Natural killer cell (primary cell): ENCODE measurements at regions not wholly inside any gene's neighbourhood (a gene's known extent, or its start where the extent isn't known, plus 50 kb on each side); places are given as distances from the start of the nearest gene placed in this dataset.

ENCODE experiments used
- ATAC-seq, 3 donors: fragments of 150-1000 bp in 2 of 3; fragments of 200-7000 bp in 1 of 3; cut with Tn5 transposase; 1 replicate in 1 of 3; 2 replicates in 2 of 3; pipeline ENCODE4 v1.10.0; 2021; ENCODE audit warnings: mild to moderate bottlenecking in 2 of 3, moderate library complexity in 2 of 3
- DNase-seq, 2 donors: peaks; one replicate each; pipeline versions ENCODE4 v3.0.0 to v3.0.0-alpha.2; 2013 to 2021; ENCODE audit warnings: mixed read lengths in 1 of 2
- H3K27ac ChIP-seq: one replicate; pipeline ENCODE4 v1.5.1; 2013; ENCODE audit warnings: mild to moderate bottlenecking, low read length
- H3K27me3 ChIP-seq: one replicate; pipeline ENCODE4 v1.6.1; 2013; ENCODE audit warnings: low read length; ENCODE audit not compliant: control insufficient read depth, insufficient read depth
- H3K36me3 ChIP-seq: one replicate; pipeline ENCODE4 v1.6.1; 2013; ENCODE audit warnings: low read length; ENCODE audit not compliant: control insufficient read depth, insufficient read depth
- H3K4me1 ChIP-seq: one replicate; pipeline ENCODE4 v1.6.1; 2013; ENCODE audit warnings: low read length; ENCODE audit not compliant: control insufficient read depth, insufficient read depth
- H3K4me3 ChIP-seq: one replicate; pipeline ENCODE4 v1.5.1; 2013; ENCODE audit warnings: low read length
- H3K9me3 ChIP-seq: one replicate; pipeline ENCODE4 v1.6.1; 2013; ENCODE audit warnings: low read length; ENCODE audit not compliant: control insufficient read depth, insufficient read depth
- H3K27ac Mint-ChIP-seq, 2 donors: one replicate each; pipeline ENCODE4 v1.8.0; 2022; ENCODE audit warnings: mild to moderate bottlenecking in 2 of 2, mixed read lengths in 2 of 2, moderate library complexity in 1 of 2
- H3K27me3 Mint-ChIP-seq, 2 donors: one replicate each; pipeline ENCODE4 v1.8.0; 2022; ENCODE audit warnings: low read depth in 2 of 2, mixed read lengths in 2 of 2
- H3K36me3 Mint-ChIP-seq: one replicate; pipeline ENCODE4 v1.8.0; 2022; ENCODE audit warnings: mixed read lengths
- H3K4me1 Mint-ChIP-seq, 2 donors: one replicate each; pipeline ENCODE4 v1.8.0; 2022; ENCODE audit warnings: mixed read lengths in 2 of 2
- H3K4me3 Mint-ChIP-seq: one replicate; pipeline ENCODE4 v1.8.0; 2022; ENCODE audit warnings: mild to moderate bottlenecking, moderate library complexity, mixed read lengths
- H3K9me3 Mint-ChIP-seq, 2 donors: one replicate each; pipeline ENCODE4 v1.8.0; 2022; ENCODE audit warnings: mixed read lengths in 2 of 2
- WGBS: methylation state at CpG from one replicate; pipeline ENCODE4 v1.1.7; 2013; ENCODE audit warnings: missing lambda C conversion rate; ENCODE audit not compliant: insufficient coverage; 5-methylcytosine and 5-hydroxymethylcytosine counted together
- intact Hi-C: fragments of 100-400 bp; cut with micrococcal nuclease; formaldehyde crosslinking; loops from one replicate; pipeline ENCODE4 v1.14.2; 2022
- TF ChIP-seq, protein P1 (sequence below): fragments of 200-600 bp; IDR thresholded peaks from one replicate; pipeline ENCODE4 v1.8.0; 2022; ENCODE audit warnings: antibody characterized with exemption

DNA sequence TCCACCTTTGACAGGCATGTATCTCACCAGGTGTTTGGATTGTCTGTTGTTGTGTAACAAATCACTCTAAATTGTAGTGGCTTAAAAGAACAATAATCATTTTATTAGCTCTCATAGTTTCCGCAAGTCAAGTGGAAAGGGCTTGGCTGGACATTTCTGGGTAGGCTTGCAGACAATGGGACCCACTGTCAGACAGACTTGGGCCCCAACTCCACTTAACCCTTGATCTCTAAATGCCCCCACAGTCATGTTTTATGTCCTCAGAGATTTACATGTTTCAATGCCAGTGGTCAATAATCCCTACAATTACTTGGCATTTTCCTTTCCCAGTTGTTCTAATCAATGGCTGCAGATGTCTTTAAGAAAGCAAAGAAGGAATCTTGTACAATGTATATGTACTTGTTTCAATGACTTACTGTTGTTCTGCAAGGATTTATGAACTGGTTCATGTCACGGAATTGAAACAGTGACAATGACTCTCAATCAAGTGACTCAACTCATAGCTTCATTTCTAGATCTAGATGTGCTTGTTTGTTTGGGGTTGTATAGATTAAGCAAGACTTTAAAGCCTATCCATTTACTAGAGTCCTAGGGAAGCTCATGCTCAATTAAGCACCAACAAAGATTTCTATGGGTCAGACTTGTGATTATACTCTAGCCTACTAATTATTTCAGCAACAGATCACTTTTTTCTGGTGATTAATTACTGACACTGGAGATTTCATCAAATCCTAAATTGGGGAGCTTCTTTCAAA lies 510.1 kb upstream of the NBEA start:
- H3K4me3 Mint-ChIP-seq = no peak overlapping the region
- TF ChIP-seq, protein P1, sequence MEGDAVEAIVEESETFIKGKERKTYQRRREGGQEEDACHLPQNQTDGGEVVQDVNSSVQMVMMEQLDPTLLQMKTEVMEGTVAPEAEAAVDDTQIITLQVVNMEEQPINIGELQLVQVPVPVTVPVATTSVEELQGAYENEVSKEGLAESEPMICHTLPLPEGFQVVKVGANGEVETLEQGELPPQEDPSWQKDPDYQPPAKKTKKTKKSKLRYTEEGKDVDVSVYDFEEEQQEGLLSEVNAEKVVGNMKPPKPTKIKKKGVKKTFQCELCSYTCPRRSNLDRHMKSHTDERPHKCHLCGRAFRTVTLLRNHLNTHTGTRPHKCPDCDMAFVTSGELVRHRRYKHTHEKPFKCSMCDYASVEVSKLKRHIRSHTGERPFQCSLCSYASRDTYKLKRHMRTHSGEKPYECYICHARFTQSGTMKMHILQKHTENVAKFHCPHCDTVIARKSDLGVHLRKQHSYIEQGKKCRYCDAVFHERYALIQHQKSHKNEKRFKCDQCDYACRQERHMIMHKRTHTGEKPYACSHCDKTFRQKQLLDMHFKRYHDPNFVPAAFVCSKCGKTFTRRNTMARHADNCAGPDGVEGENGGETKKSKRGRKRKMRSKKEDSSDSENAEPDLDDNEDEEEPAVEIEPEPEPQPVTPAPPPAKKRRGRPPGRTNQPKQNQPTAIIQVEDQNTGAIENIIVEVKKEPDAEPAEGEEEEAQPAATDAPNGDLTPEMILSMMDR = no peak
- no peak overlapping the region for H3K27ac Mint-ChIP-seq
- H3K9me3 ChIP-seq = no peaks in the 10 kb centered on the region
- H3K4me1 ChIP-seq = no peaks in the 10 kb centered on the region
- intact Hi-C loops = no loop called here
- H3K9me3 Mint-ChIP-seq = peaks cover 0 to 9% of the 10 kb centered on the region in 2 donors
- H3K4me3 ChIP-seq = no peak overlapping the region
- WGBS = 84% methylated on average over 2 of the region's 2 CpGs
- ATAC-seq (no peak), DNase-seq (no peak)
- no peaks in the 10 kb centered on the region for H3K27me3 ChIP-seq
- no peaks in the 10 kb centered on the region for H3K27me3 Mint-ChIP-seq
- H3K36me3 Mint-ChIP-seq = no peaks in the 10 kb centered on the region
- H3K4me1 Mint-ChIP-seq = no peaks in the 10 kb centered on the region
- no peaks in the 10 kb centered on the region for H3K36me3 ChIP-seq
- no peak overlapping the region for H3K27ac ChIP-seq

DNA sequence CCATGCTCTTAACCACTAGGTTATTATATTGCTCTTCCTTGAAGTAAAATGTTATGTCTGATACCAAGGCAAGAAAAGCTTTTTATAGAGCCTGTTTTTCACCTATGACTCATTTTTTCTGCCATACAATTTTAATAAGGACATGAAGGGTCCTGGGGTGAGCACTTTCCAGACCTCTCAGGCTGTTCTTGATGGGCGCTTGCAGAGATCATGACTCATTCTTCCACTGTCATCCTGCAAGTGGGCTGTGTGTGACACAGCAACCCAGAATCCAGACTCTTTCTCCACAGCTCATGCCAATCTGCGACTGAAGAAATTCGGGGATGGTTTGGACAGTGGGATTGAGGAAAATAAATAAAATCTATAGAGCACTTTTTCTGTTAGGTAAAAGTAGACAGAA lies 506.7 kb upstream of the NBEA start:
- no peaks in the 10 kb centered on the region for H3K27me3 Mint-ChIP-seq
- no peaks in the 10 kb centered on the region for H3K4me1 Mint-ChIP-seq
- no peaks in the 10 kb centered on the region for H3K36me3 Mint-ChIP-seq
- intact Hi-C loops = no loop called here
- ATAC-seq (no peak), DNase-seq (no peak)
- Histone ChIP-seq H3K36me3 (no peaks in the 10 kb centered on the region), H3K9me3 (peaks cover 3% of the 10 kb centered on the region), H3K27ac (no peak overlapping the region), H3K4me1 (no peaks in the 10 kb centered on the region), H3K4me3 (no peak overlapping the region), H3K27me3 (no peaks in the 10 kb centered on the region)
- 82% methylated on average over 1 of the region's 3 CpGs for WGBS
- peaks cover 0 to 10% of the 10 kb centered on the region in 2 donors for H3K9me3 Mint-ChIP-seq
- no peak overlapping the region for H3K27ac Mint-ChIP-seq
- no peak overlapping the region for H3K4me3 Mint-ChIP-seq
- TF ChIP-seq, protein P1 = no peak

DNA sequence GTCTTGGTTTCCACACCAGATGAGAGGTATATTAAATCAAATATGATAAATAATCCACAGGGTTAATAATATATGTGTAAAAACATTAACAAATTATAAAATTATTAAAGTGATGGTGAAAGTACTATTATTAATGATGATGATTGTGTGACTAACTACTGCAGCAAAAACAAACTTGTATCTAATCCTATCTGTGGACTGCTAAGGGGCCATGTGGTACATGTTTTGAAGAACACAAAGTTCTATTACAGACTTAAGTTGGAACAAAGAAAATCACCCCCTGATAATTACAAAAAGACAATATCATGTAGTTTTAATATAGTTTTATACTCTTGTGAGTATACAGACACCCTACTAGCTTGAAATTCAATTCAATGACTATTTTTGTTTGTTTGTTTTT lies 504.2 kb upstream of the NBEA start:
- intact Hi-C loops = no loop called here
- H3K27me3 ChIP-seq = no peaks in the 10 kb centered on the region
- Mint-ChIP-seq H3K9me3 (peaks cover 7 to 11% of the 10 kb centered on the region in 2 donors), H3K36me3 (no peaks in the 10 kb centered on the region), H3K4me1 (no peaks in the 10 kb centered on the region), H3K4me3 (no peak overlapping the region), H3K27ac (no peak overlapping the region), H3K27me3 (no peaks in the 10 kb centered on the region)
- H3K4me3 ChIP-seq = no peak overlapping the region
- TF ChIP-seq, protein P1 = no peak
- ATAC-seq = no peak
- no peaks in the 10 kb centered on the region for H3K36me3 ChIP-seq
- no peak overlapping the region for H3K27ac ChIP-seq
- no peak for DNase-seq
- no peaks in the 10 kb centered on the region for H3K4me1 ChIP-seq
- H3K9me3 ChIP-seq = peaks cover 3% of the 10 kb centered on the region

DNA sequence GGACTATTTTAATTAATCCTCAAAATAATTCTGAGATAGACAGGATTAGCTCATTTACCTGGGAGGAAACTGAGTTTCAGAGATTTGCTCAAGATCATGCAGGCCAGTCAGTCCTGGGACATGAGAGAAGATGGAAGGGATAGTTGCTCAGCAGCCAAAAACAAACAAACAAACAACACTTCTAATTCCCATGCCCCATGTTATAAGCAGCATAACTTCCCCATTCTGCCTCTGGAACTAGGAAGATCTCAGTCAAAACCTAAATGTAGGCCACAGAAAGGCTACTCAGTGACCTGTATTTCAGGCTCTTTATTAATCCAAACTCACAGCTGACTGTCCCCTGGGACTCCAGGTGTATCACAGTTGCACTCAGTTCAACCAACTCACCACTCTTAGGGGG lies 489.2 kb upstream of the NBEA start:
- H3K36me3 Mint-ChIP-seq = no peaks in the 10 kb centered on the region
- no peak overlapping the region for H3K27ac ChIP-seq
- ATAC-seq = no peak
- intact Hi-C loops = no loop called here
- H3K4me3 ChIP-seq = no peak overlapping the region
- TF ChIP-seq, protein P1 = no peak
- no peaks in the 10 kb centered on the region for H3K4me1 Mint-ChIP-seq
- peaks cover 9 to 16% of the 10 kb centered on the region in 2 donors for H3K9me3 Mint-ChIP-seq
- no peaks in the 10 kb centered on the region for H3K27me3 Mint-ChIP-seq
- H3K36me3 ChIP-seq = no peaks in the 10 kb centered on the region
- H3K27ac Mint-ChIP-seq = no peak overlapping the region
- H3K4me1 ChIP-seq = no peaks in the 10 kb centered on the region
- no peak overlapping the region for H3K4me3 Mint-ChIP-seq
- H3K27me3 ChIP-seq = no peaks in the 10 kb centered on the region
- DNase-seq = no peak
- H3K9me3 ChIP-seq = peaks cover 3% of the 10 kb centered on the region
